HCT116 (cell line): ENCODE measurements at regions not wholly inside any gene's neighbourhood (a gene's known extent, or its start where the extent isn't known, plus 50 kb on each side); places are given as distances from the start of the nearest gene placed in this dataset.

ENCODE experiments used
- ATAC-seq: fragments of 200-7000 bp; cut with Tn5 transposase; 2 replicates; pipeline ENCODE4 v1.9.1; 2020; ENCODE audit warnings: mild to moderate bottlenecking, moderate library complexity
- BruUV-seq: library from RNA; stranded (reverse); fragments of 400-500 nt; replicated peaks from 2 replicates; lab custom pipeline; 2021; lab: Mats Ljungman, UMichigan
- CTCF ChIA-PET: fragments of 300-600 bp; sonication (Branson Sonifier 250); formaldehyde crosslinking; loops from one replicate; lab custom pipeline; 2021; ENCODE audit warnings: antibody characterized with exemption; lab: Charles Lee
- POLR2A ChIA-PET: fragments of 300-600, 350-600 bp; sonication (Branson Sonifier 250); formaldehyde crosslinking; loops from one replicate; lab custom pipeline; 2021; ENCODE audit warnings: antibody characterized with exemption; lab: Charles Lee
- RAD21 ChIA-PET, 2 experiments: fragments of 300-600 bp; sonication (Branson Sonifier 250); formaldehyde crosslinking; loops; one replicate each; lab custom pipeline; 2023; ENCODE audit warnings: low total read pairs in 2 of 2; ENCODE audit not compliant: uncharacterized antibody in 2 of 2, unreplicated experiment in 2 of 2, low non-redundant PET in 1 of 2; lab: Charles Lee
- DNase-seq: peaks from one replicate; pipeline ENCODE4 v3.0.0-alpha.2; 2010; ENCODE audit warnings: low read depth, low spot score
- H2AFZ ChIP-seq: fragments of 200-600 bp; shearing (Covaris generic), sonication (generic); 2 replicates; pipeline ENCODE4 v1.6.1; 2017; ENCODE audit warnings: low read depth, mixed run types, mixed read lengths, antibody characterized with exemption, low read length; ENCODE audit not compliant: poor library complexity, severe bottlenecking
- H3K27ac ChIP-seq: 2 replicates; pipeline ENCODE4 v1.5.1; 2012; ENCODE audit warnings: low read depth, low read length
- H3K27me3 ChIP-seq: fragments of 200-600 bp; sonication (generic); 2 replicates; pipeline ENCODE4 v1.6.1; 2016; ENCODE audit warnings: mixed run types, low read length, mixed read lengths; ENCODE audit not compliant: insufficient read depth
- H3K36me3 ChIP-seq, 2 experiments: fragments of 200-500 bp in 1 of 2; fragments of 200-600 bp in 1 of 2; sonication (Bioruptor generic) in 1 of 2; sonication (generic) in 1 of 2; 2 replicates each; pipeline versions ENCODE4 v1.5.1 to v1.6.1; 2014 to 2016; ENCODE audit warnings: low read length in 2 of 2, inconsistent platforms in 1 of 2, mixed read lengths in 1 of 2, mixed run types in 1 of 2; ENCODE audit not compliant: insufficient read depth in 2 of 2, control insufficient read depth in 1 of 2
- H3K4me1 ChIP-seq, 2 experiments: fragments of 200-600 bp in 1 of 2; sonication (generic) in 1 of 2; 2 replicates each; pipeline versions ENCODE4 v1.5.1 to v1.6.1; 2012 to 2017; ENCODE audit warnings: low read length in 2 of 2, inconsistent platforms in 1 of 2, mild to moderate bottlenecking in 1 of 2, mixed read lengths in 1 of 2, mixed run types in 1 of 2, moderate library complexity in 1 of 2; ENCODE audit not compliant: insufficient read depth in 2 of 2, control insufficient read depth in 1 of 2
- H3K4me2 ChIP-seq: fragments of 200-600 bp; sonication (generic); 2 replicates; pipeline ENCODE4 v1.6.1; 2017; ENCODE audit warnings: mixed run types, low read length, mixed read lengths
- H3K4me3 ChIP-seq, 2 experiments: fragments of 200-600 bp in 1 of 2; sonication (generic) in 1 of 2; replicated peaks in 1 of 2; 2 replicates each; pipeline ENCODE4 v1.5.1; 2011 to 2016; ENCODE audit warnings: low read length in 2 of 2, control low read depth in 1 of 2, low read depth in 1 of 2, mild to moderate bottlenecking in 1 of 2, mixed read lengths in 1 of 2, mixed run types in 1 of 2
- H3K79me2 ChIP-seq: fragments of 200-600 bp; sonication (generic); 2 replicates; pipeline ENCODE4 v1.6.1; 2017; ENCODE audit warnings: mild to moderate bottlenecking, mixed run types, low read length, moderate library complexity, mixed read lengths; ENCODE audit not compliant: insufficient read depth
- H3K9ac ChIP-seq: fragments of 200-600 bp; sonication (generic); 2 replicates; pipeline ENCODE4 v1.6.1; 2016; ENCODE audit warnings: low read length, mixed read lengths
- H3K9me2 ChIP-seq: fragments of 200-600 bp; sonication (generic), shearing (Covaris generic); 2 replicates; pipeline ENCODE4 v1.6.1; 2017; ENCODE audit warnings: mixed run types, mild to moderate bottlenecking, moderate library complexity; ENCODE audit not compliant: insufficient read depth
- H3K9me3 ChIP-seq, 2 experiments: fragments of 200-500 bp in 1 of 2; fragments of 200-600 bp in 1 of 2; sonication (Bioruptor generic) in 1 of 2; sonication (generic) in 1 of 2; 2 replicates each; pipeline ENCODE4 v1.6.1; 2014 to 2017; ENCODE audit warnings: low read length in 2 of 2, mixed read lengths in 2 of 2, inconsistent platforms in 1 of 2, low read depth in 1 of 2, mild to moderate bottlenecking in 1 of 2, mixed run types in 1 of 2, moderate library complexity in 1 of 2; ENCODE audit not compliant: control insufficient read depth in 1 of 2, insufficient read depth in 1 of 2
- H4K20me1 ChIP-seq: fragments of 200-600 bp; sonication (generic), shearing (Covaris generic); 2 replicates; pipeline ENCODE4 v1.6.1; 2017; ENCODE audit warnings: mixed run types, mild to moderate bottlenecking, moderate library complexity; ENCODE audit not compliant: insufficient read depth
- ATF3 ChIP-seq: IDR thresholded peaks from 2 replicates; pipeline ENCODE4 v1.6.1; 2012
- CBX3 ChIP-seq: IDR thresholded peaks from 2 replicates; pipeline ENCODE4 v1.6.1; 2012; ENCODE audit warnings: low read depth
- ELF1 ChIP-seq: IDR thresholded peaks from 2 replicates; pipeline ENCODE4 v1.6.1; 2012; ENCODE audit warnings: low read depth, borderline replicate concordance
- EZH2 ChIP-seq: fragments of 200-600 bp; sonication (generic); IDR thresholded peaks from 2 replicates; pipeline ENCODE4 v1.6.1; 2017; ENCODE audit warnings: antibody characterized with exemption, mixed run types
- JUND ChIP-seq: IDR thresholded peaks from 2 replicates; pipeline ENCODE4 v1.6.1; 2012
- POLR2A ChIP-seq: IDR thresholded peaks from 2 replicates; pipeline ENCODE4 v1.7.0; 2011; ENCODE audit warnings: borderline replicate concordance; ENCODE audit not compliant: insufficient read depth, insufficient read length; ENCODE audit errors: extremely low read depth
- POLR2AphosphoS5 ChIP-seq: IDR thresholded peaks from 2 replicates; pipeline ENCODE4 v1.6.1; 2011; ENCODE audit warnings: mild to moderate bottlenecking, low read depth, low read length, moderate library complexity
- RAD21 ChIP-seq: IDR thresholded peaks from 2 replicates; pipeline ENCODE4 v1.6.1; 2012; ENCODE audit warnings: low read depth, mild to moderate bottlenecking
- REST ChIP-seq: IDR thresholded peaks from 2 replicates; pipeline ENCODE4 v1.6.1; 2012; ENCODE audit warnings: low read depth
- SIN3A ChIP-seq: IDR thresholded peaks from 2 replicates; pipeline ENCODE4 v1.6.1; 2012; ENCODE audit warnings: low read depth
- SP1 ChIP-seq: IDR thresholded peaks from 2 replicates; pipeline ENCODE4 v1.6.1; 2012; ENCODE audit warnings: low read depth
- SRF ChIP-seq: IDR thresholded peaks from 2 replicates; pipeline ENCODE4 v1.6.1; 2012; ENCODE audit warnings: low read depth
- ZBTB33 ChIP-seq: IDR thresholded peaks from 2 replicates; pipeline ENCODE4 v1.6.1; 2011; ENCODE audit warnings: mild to moderate bottlenecking, low read length, moderate library complexity; ENCODE audit not compliant: insufficient replicate concordance; ENCODE audit errors: extremely low read depth
- ZNF274 ChIP-seq: fragments of 200-500 bp; sonication (Bioruptor generic); IDR thresholded peaks from 2 replicates; pipeline ENCODE4 v1.6.1; 2014; ENCODE audit warnings: mild to moderate bottlenecking, low read depth, low read length, inconsistent platforms
- intact Hi-C: fragments of 100-400 bp; cut with micrococcal nuclease; formaldehyde crosslinking; loops from 2 replicates; pipeline ENCODE4 v1.10.0; 2022

- no peaks in the 10 kb centered on the region for H3K79me2 ChIP-seq
- no peaks in the 10 kb centered on the region for H4K20me1 ChIP-seq
- intact Hi-C loops, result no loop called here
- CTCF ChIA-PET, result no interaction called here
- H3K9me2 ChIP-seq, result no peaks in the 10 kb centered on the region
- no peaks in the 10 kb centered on the region for H3K36me3 ChIP-seq
- H2AFZ ChIP-seq, result no peak overlapping the region
- POLR2A ChIA-PET, result no interaction called here
- no peak for DNase-seq
- BruUV-seq, result no TSS peak
- TF ChIP-seq RAD21 (no peak), POLR2A (no peak), SRF (no peak), ELF1 (no peak), CBX3 (no peak), JUND (no peak)
- H3K4me2 ChIP-seq, result no peak overlapping the region
- no peaks in the 10 kb centered on the region for H3K4me1 ChIP-seq
- H3K27me3 ChIP-seq, result no peaks in the 10 kb centered on the region
- RAD21 ChIA-PET, result no interaction called here
- no peak overlapping the region for H3K9ac ChIP-seq
- ATAC-seq, result no peak
- H3K27ac ChIP-seq, result no peak overlapping the region
- H3K9me3 ChIP-seq, result no peaks in the 10 kb centered on the region
- no peak overlapping the region for H3K4me3 ChIP-seq
Observed at GRCh38 chr13:76516013-76516412, 370.2 kb downstream of the KCTD12 start.

- no peaks in the 10 kb centered on the region for H3K79me2 ChIP-seq
- no peaks in the 10 kb centered on the region for H3K9me3 ChIP-seq
- no peaks in the 10 kb centered on the region for H3K4me1 ChIP-seq
- RAD21 ChIA-PET, result no interaction called here
- POLR2A ChIA-PET, result no interaction called here
- CTCF ChIA-PET, result interaction anchor here (0.6 kb wide), 1 partner anchor 1155 kb away, joined by 3 read pairs; no protein-coding TSS in a partner anchor
- H3K36me3 ChIP-seq, result no peaks in the 10 kb centered on the region
- DNase-seq (no peak), ATAC-seq (no peak)
- intact Hi-C loops, result no loop called here
- H3K9me2 ChIP-seq, result no peaks in the 10 kb centered on the region
- no peak overlapping the region for H3K9ac ChIP-seq
- no peak overlapping the region for H3K4me3 ChIP-seq
- H3K4me2 ChIP-seq, result no peak overlapping the region
- H3K27me3 ChIP-seq, result no peaks in the 10 kb centered on the region
- BruUV-seq, result no TSS peak
- H4K20me1 ChIP-seq, result no peaks in the 10 kb centered on the region
- no peak overlapping the region for H3K27ac ChIP-seq
- no peak overlapping the region for H2AFZ ChIP-seq
- TF ChIP-seq EZH2 (no peak), RAD21 (no peak), SP1 (no peak), SIN3A (no peak), ZBTB33 (no peak), REST (no peak), ZNF274 (no peak), POLR2A (no peak), POLR2AphosphoS5 (no peak), ATF3 (no peak)
Observed at GRCh38 chr13:76512721-76513145, 373.5 kb downstream of the KCTD12 start.
